Astrocyte (in vitro differentiated cells and primary cell): ENCODE measurements at regions not wholly inside any gene's neighbourhood (a gene's known extent, or its start where the extent isn't known, plus 50 kb on each side); places are given as distances from the start of the nearest gene placed in this dataset.
"Not testable (repeated sequence)": the region's sequence is repeated elsewhere in the genome, so short reads cannot be mapped to it uniquely, and the experiment has no call there.

Experiments used
- DNase-seq: peaks from one replicate; pipeline ENCODE4 v3.0.0-alpha.2; 2010; ENCODE audit warnings: low read depth
- FAIRE-seq: peaks from 2 replicates; lab custom pipeline; 2011; peaks lifted over from hg19 to GRCh38; lab: Jason Lieb, UNC
- H2AFZ ChIP-seq: 2 replicates; pipeline ENCODE4 v1.6.0; 2012; ENCODE audit warnings: low read depth, low read length, inconsistent platforms
- H3K27ac ChIP-seq: 2 replicates; pipeline ENCODE4 v1.5.1; 2011; ENCODE audit warnings: low read depth, low read length, inconsistent platforms
- H3K27me3 ChIP-seq: 2 replicates; pipeline ENCODE4 v1.6.0; 2011; ENCODE audit warnings: low read length, inconsistent platforms; ENCODE audit not compliant: insufficient read depth
- H3K36me3 ChIP-seq: 2 replicates; pipeline ENCODE4 v1.5.1; 2011; ENCODE audit warnings: low read length, inconsistent platforms; ENCODE audit not compliant: insufficient read depth
- H3K4me1 ChIP-seq: 2 replicates; pipeline ENCODE4 v1.5.1; 2011; ENCODE audit warnings: low read length, inconsistent platforms; ENCODE audit not compliant: insufficient read depth
- H3K4me2 ChIP-seq: 2 replicates; pipeline ENCODE4 v1.6.0; 2012; ENCODE audit warnings: low read length, inconsistent platforms
- H3K4me3 ChIP-seq: 2 replicates; pipeline ENCODE4 v1.5.1; 2011; ENCODE audit warnings: low read depth, mild to moderate bottlenecking, low read length, inconsistent platforms; ENCODE audit not compliant: insufficient read depth
- H3K79me2 ChIP-seq: 2 replicates; pipeline ENCODE4 v1.6.0; 2012; ENCODE audit warnings: mild to moderate bottlenecking, low read length, inconsistent platforms; ENCODE audit not compliant: insufficient read depth
- H3K9ac ChIP-seq: 2 replicates; pipeline ENCODE4 v1.6.0; 2012; ENCODE audit warnings: mild to moderate bottlenecking, low read length, inconsistent platforms
- H3K9me3 ChIP-seq: 2 replicates; pipeline ENCODE4 v1.5.1; 2012; ENCODE audit warnings: low read depth, mild to moderate bottlenecking, low read length, inconsistent platforms; ENCODE audit not compliant: insufficient read depth
- H4K20me1 ChIP-seq: 2 replicates; pipeline ENCODE4 v1.6.0; 2012; ENCODE audit warnings: low read length, inconsistent platforms; ENCODE audit not compliant: insufficient read depth
- H3K27ac Mint-ChIP-seq: one replicate; pipeline ENCODE4 v1.8.0; 2021; ENCODE audit warnings: mild to moderate bottlenecking, mixed read lengths; ENCODE audit not compliant: unreplicated experiment
- H3K27me3 Mint-ChIP-seq: one replicate; pipeline ENCODE4 v1.8.0; 2021; ENCODE audit warnings: low read depth, mixed read lengths; ENCODE audit not compliant: unreplicated experiment
- H3K36me3 Mint-ChIP-seq: one replicate; pipeline ENCODE4 v1.8.0; 2021; ENCODE audit warnings: low read depth, mixed read lengths; ENCODE audit not compliant: unreplicated experiment
- H3K4me1 Mint-ChIP-seq: one replicate; pipeline ENCODE4 v1.8.0; 2021; ENCODE audit warnings: low read depth, mixed read lengths; ENCODE audit not compliant: unreplicated experiment
- H3K4me3 Mint-ChIP-seq: one replicate; pipeline ENCODE4 v1.8.0; 2021; ENCODE audit warnings: mild to moderate bottlenecking, moderate library complexity, mixed read lengths; ENCODE audit not compliant: unreplicated experiment
- H3K9me3 Mint-ChIP-seq: one replicate; pipeline ENCODE4 v1.8.0; 2021; ENCODE audit warnings: mild to moderate bottlenecking, mixed read lengths; ENCODE audit not compliant: unreplicated experiment
- EZH2 ChIP-seq: IDR thresholded peaks from 2 replicates; pipeline ENCODE4 v1.6.1; 2012; ENCODE audit warnings: mild to moderate bottlenecking, low read length, inconsistent platforms; ENCODE audit not compliant: insufficient read depth
- TF ChIP-seq, protein P1 (sequence below): IDR thresholded peaks from 2 replicates; pipeline ENCODE4 v1.5.1; 2011; ENCODE audit warnings: low read depth, mild to moderate bottlenecking, inconsistent platforms, low read length, moderate library complexity; ENCODE audit not compliant: insufficient read depth

DNA sequence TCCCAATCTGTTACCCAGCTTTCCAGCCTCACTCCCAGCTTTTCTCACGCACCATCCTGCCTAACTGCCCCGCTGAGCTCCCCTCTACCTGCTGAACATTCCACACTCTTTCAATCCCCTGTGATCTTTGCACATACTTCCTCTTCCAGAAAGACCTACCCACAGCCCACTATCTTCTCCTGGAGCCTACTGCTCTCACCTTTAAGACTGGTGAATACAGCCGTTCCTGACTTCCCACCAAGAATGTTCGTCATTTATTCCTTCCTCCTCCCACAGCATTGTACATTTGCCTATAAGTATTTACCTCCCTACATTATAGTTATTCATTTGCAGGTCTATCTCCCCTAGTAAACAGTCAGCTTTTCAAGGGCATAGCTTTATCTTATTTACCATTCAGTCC, 61.9 kb upstream of the MBOAT1 start:
- H3K9ac ChIP-seq = no peak overlapping the region
- no peak overlapping the region for H3K4me3 ChIP-seq
- H3K36me3 ChIP-seq = no peaks in the 10 kb centered on the region
- Mint-ChIP-seq H3K36me3 (no peaks in the 10 kb centered on the region), H3K9me3 (no peaks in the 10 kb centered on the region), H3K4me3 (no peak overlapping the region), H3K27ac (no peak overlapping the region), H3K27me3 (no peaks in the 10 kb centered on the region), H3K4me1 (no peaks in the 10 kb centered on the region)
- H3K79me2 ChIP-seq = no peaks in the 10 kb centered on the region
- H3K4me1 ChIP-seq = no peaks in the 10 kb centered on the region
- H3K4me2 ChIP-seq = no peak overlapping the region
- FAIRE-seq (no peak), DNase-seq (no peak)
- no peaks in the 10 kb centered on the region for H3K9me3 ChIP-seq
- no peaks in the 10 kb centered on the region for H4K20me1 ChIP-seq
- no peak overlapping the region for H2AFZ ChIP-seq
- H3K27me3 ChIP-seq = peaks cover 2% of the 10 kb centered on the region
- TF ChIP-seq EZH2 = no peak
- TF ChIP-seq, protein P1, sequence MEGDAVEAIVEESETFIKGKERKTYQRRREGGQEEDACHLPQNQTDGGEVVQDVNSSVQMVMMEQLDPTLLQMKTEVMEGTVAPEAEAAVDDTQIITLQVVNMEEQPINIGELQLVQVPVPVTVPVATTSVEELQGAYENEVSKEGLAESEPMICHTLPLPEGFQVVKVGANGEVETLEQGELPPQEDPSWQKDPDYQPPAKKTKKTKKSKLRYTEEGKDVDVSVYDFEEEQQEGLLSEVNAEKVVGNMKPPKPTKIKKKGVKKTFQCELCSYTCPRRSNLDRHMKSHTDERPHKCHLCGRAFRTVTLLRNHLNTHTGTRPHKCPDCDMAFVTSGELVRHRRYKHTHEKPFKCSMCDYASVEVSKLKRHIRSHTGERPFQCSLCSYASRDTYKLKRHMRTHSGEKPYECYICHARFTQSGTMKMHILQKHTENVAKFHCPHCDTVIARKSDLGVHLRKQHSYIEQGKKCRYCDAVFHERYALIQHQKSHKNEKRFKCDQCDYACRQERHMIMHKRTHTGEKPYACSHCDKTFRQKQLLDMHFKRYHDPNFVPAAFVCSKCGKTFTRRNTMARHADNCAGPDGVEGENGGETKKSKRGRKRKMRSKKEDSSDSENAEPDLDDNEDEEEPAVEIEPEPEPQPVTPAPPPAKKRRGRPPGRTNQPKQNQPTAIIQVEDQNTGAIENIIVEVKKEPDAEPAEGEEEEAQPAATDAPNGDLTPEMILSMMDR = no peak
- no peak overlapping the region for H3K27ac ChIP-seq

DNA sequence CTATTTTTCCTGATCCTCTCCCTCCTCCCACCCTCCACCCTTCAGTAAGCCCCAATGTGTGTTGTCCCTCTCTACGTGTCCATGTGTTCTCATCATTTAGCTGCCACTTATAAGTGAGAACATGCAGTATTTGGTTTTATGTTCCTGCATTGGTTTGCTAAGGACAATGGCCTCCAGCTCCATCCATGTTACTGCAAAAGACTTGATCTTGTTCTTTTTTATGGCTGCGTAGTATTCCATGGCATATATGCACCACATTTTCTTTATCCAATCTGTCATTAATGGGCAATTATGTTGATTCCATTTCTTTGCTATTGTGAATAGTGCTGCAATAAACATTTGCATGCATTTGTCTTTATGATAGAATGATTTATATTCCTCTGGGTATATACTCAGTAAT, 63.6 kb upstream of the MBOAT1 start:
- not testable (repeated sequence) for H3K4me2 ChIP-seq, H3K4me3 ChIP-seq, H3K27me3 ChIP-seq, H3K27ac ChIP-seq, H3K9ac ChIP-seq, H3K4me3 Mint-ChIP-seq, H4K20me1 ChIP-seq, H3K36me3 Mint-ChIP-seq, H2AFZ ChIP-seq, H3K79me2 ChIP-seq, H3K4me1 Mint-ChIP-seq, H3K27me3 Mint-ChIP-seq, FAIRE-seq, H3K36me3 ChIP-seq, H3K27ac Mint-ChIP-seq, H3K9me3 Mint-ChIP-seq, H3K4me1 ChIP-seq, DNase-seq, H3K9me3 ChIP-seq

DNA sequence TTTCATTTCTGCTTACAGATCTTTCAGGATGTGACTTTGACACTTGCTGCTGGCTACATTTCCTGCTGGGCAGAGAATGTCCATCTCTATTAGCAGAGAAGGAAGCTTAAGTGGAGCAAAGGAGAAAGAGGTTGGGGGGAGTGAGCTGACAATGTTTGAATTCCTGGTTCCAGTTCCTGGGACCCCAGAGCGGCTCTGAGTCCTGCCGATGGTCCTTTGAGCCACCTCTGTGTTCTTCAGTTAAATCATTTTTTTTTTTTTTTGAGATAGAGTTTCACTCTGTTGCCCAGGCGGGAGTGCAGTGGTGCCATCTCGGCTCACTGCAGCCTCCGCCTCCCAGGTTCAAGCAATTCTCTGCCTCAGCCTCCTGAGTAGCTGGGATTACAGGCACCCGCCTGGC, 65.5 kb upstream of the MBOAT1 start:
- not testable (repeated sequence) for H3K27ac ChIP-seq, H3K4me2 ChIP-seq, H3K4me1 Mint-ChIP-seq, DNase-seq, H3K9me3 ChIP-seq, H3K4me3 Mint-ChIP-seq, H4K20me1 ChIP-seq, H3K27me3 ChIP-seq, FAIRE-seq, H3K36me3 ChIP-seq, H3K4me3 ChIP-seq, H3K27me3 Mint-ChIP-seq, H2AFZ ChIP-seq, H3K36me3 Mint-ChIP-seq, H3K79me2 ChIP-seq, H3K9me3 Mint-ChIP-seq, H3K4me1 ChIP-seq, H3K9ac ChIP-seq, H3K27ac Mint-ChIP-seq

DNA sequence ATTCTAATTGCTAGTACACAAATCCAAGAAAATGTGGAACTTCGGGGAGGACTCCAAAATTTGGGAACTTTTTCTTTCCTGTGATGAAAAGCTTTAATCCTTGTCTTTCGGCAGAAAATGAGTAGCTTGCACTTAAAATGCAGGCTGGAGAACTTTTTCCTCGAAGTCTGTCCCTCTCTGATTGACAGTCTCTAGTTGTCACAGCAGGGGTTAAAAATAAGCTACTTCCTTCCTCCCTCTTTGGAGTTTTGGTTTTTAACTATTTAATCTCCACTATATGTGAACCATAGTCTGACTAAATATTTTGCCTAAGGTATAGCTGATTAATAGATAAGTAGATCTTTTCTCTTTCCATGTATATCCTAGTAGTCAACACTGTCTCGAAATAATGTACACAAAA, 66.8 kb upstream of the MBOAT1 start:
- no peak for FAIRE-seq
- H3K9me3 Mint-ChIP-seq = peaks cover 16% of the 10 kb centered on the region

More for the DNA sequence above, 66.8 kb upstream of the MBOAT1 start:
- Histone ChIP-seq H4K20me1 (no peaks in the 10 kb centered on the region), H3K27ac (no peak overlapping the region), H3K4me2 (no peak overlapping the region), H3K4me1 (no peaks in the 10 kb centered on the region), H3K36me3 (no peaks in the 10 kb centered on the region), H3K4me3 (no peak overlapping the region), H2AFZ (no peak overlapping the region), H3K9me3 (no peaks in the 10 kb centered on the region), H3K27me3 (peaks cover 8% of the 10 kb centered on the region), H3K79me2 (no peaks in the 10 kb centered on the region), H3K9ac (no peak overlapping the region)
- TF ChIP-seq, protein P1 = no peak
- TF ChIP-seq EZH2 = no peak
- Mint-ChIP-seq H3K27me3 (no peaks in the 10 kb centered on the region), H3K27ac (no peak overlapping the region), H3K4me1 (no peaks in the 10 kb centered on the region), H3K4me3 (no peak overlapping the region), H3K36me3 (no peaks in the 10 kb centered on the region)
- DNase-seq = no peak
